OCI-LY7 (cell line): ENCODE measurements at regions not wholly inside any gene's neighbourhood (a gene's known extent, or its start where the extent isn't known, plus 50 kb on each side); places are given as distances from the start of the nearest gene placed in this dataset.

Source experiments
- BruUV-seq: library from RNA; stranded (reverse); fragments of 400-500 nt; replicated peaks from 2 replicates; lab custom pipeline; 2021; lab: Mats Ljungman, UMichigan
- CTCF ChIA-PET: fragments of 300-600 bp; sonication (Branson Sonifier 250); formaldehyde crosslinking; loops from one replicate; lab custom pipeline; 2022; ENCODE audit warnings: antibody characterized with exemption; ENCODE audit not compliant: unreplicated experiment; lab: Charles Lee
- POLR2A ChIA-PET: fragments of 300-600 bp; sonication (Branson Sonifier 250); formaldehyde crosslinking; loops from one replicate; lab custom pipeline; 2022; ENCODE audit warnings: antibody characterized with exemption; lab: Charles Lee
- DNase-seq: peaks from one replicate; pipeline ENCODE4 v3.0.0-alpha.2; 2015; ENCODE audit warnings: low spot score
- H2AFZ ChIP-seq: fragments of 200-600 bp; sonication (generic), shearing (Covaris generic); 2 replicates; pipeline ENCODE4 v1.6.1; 2014; ENCODE audit warnings: mild to moderate bottlenecking, antibody characterized with exemption, low read length, moderate library complexity
- H3K27ac ChIP-seq: fragments of 200-600 bp; sonication (generic); 2 replicates; pipeline ENCODE4 v1.5.1; 2014; ENCODE audit warnings: mixed run types, low read depth, mild to moderate bottlenecking, moderate library complexity, low read length, inconsistent platforms; ENCODE audit not compliant: poor library complexity, severe bottlenecking
- H3K36me3 ChIP-seq: fragments of 200-600 bp; sonication (generic); 2 replicates; pipeline ENCODE4 v1.6.1; 2014; ENCODE audit warnings: mild to moderate bottlenecking, antibody characterized with exemption, low read length, moderate library complexity, mixed read lengths; ENCODE audit not compliant: insufficient read depth
- H3K4me1 ChIP-seq: fragments of 200-600 bp; sonication (generic); 2 replicates; pipeline ENCODE4 v1.5.1; 2014; ENCODE audit warnings: mild to moderate bottlenecking, low read length; ENCODE audit not compliant: insufficient read depth, poor library complexity, severe bottlenecking
- H3K4me2 ChIP-seq: fragments of 200-600 bp; sonication (generic); 2 replicates; pipeline ENCODE4 v1.6.1; 2014; ENCODE audit warnings: mild to moderate bottlenecking, low read length
- H3K4me3 ChIP-seq: fragments of 200-600 bp; sonication (generic); 2 replicates; pipeline ENCODE4 v1.5.1; 2014; ENCODE audit warnings: mild to moderate bottlenecking, low read depth, low read length; ENCODE audit not compliant: poor library complexity, severe bottlenecking
- H3K79me2 ChIP-seq: fragments of 200-600 bp; sonication (generic); 2 replicates; pipeline ENCODE4 v1.6.1; 2016; ENCODE audit warnings: low read depth, mild to moderate bottlenecking, low read length, moderate library complexity, mixed read lengths; ENCODE audit not compliant: insufficient read depth
- H3K9me2 ChIP-seq: fragments of 200-600 bp; sonication (generic); 2 replicates; pipeline ENCODE4 v1.6.1; 2016; ENCODE audit warnings: mild to moderate bottlenecking, low read length, mixed read lengths; ENCODE audit not compliant: insufficient read depth
- H3K9me3 ChIP-seq: fragments of 200-600 bp; sonication (generic); 2 replicates; pipeline ENCODE4 v1.6.1; 2014; ENCODE audit warnings: mild to moderate bottlenecking, mixed run types, low read length, mixed read lengths
- H4K20me1 ChIP-seq: fragments of 200-600 bp; sonication (generic); 2 replicates; pipeline ENCODE4 v1.6.1; 2014; ENCODE audit warnings: mild to moderate bottlenecking, antibody characterized with exemption, low read length, moderate library complexity, mixed read lengths; ENCODE audit not compliant: insufficient read depth
- EZH2phosphoT487 ChIP-seq: fragments of 200-600 bp; sonication (generic); IDR thresholded peaks from 2 replicates; pipeline ENCODE4 v1.6.1; 2018; ENCODE audit warnings: low read depth, borderline replicate concordance, mild to moderate bottlenecking, mixed run types, antibody characterized with exemption, low read length, moderate library complexity, mixed read lengths
- intact Hi-C: fragments of 100-400 bp; cut with micrococcal nuclease; formaldehyde crosslinking; loops from one replicate; pipeline ENCODE4 v1.10.0; 2022; ENCODE audit not compliant: unreplicated experiment
- TF ChIP-seq, protein P1 (sequence below): fragments of 200-600 bp; sonication (generic); conservative IDR thresholded peaks from 2 replicates; pipeline ENCODE4 v1.5.1; 2014; ENCODE audit warnings: mild to moderate bottlenecking, antibody characterized with exemption, low read length, moderate library complexity, mixed read lengths

DNA sequence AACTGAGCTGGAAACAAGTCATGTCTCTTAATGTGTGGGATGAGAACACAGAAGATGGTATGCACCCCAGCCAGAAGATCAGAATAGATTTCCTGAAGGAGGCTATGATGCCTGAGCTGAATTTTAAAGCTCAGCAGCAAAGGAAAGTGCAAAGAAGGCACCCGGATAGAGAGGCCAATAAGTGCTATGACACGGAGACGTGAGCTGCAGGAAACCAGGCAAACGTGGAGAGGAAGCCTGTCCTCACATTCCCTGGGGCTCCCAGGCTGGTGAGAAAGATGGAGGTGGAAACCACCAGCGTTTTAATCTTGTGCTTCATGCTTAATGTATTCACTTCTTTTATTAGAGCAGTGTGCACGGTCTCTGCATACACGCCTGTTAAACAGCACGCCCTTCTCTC is 302.1 kb downstream of the HAPSTR1 start:
- TF ChIP-seq, protein P1, sequence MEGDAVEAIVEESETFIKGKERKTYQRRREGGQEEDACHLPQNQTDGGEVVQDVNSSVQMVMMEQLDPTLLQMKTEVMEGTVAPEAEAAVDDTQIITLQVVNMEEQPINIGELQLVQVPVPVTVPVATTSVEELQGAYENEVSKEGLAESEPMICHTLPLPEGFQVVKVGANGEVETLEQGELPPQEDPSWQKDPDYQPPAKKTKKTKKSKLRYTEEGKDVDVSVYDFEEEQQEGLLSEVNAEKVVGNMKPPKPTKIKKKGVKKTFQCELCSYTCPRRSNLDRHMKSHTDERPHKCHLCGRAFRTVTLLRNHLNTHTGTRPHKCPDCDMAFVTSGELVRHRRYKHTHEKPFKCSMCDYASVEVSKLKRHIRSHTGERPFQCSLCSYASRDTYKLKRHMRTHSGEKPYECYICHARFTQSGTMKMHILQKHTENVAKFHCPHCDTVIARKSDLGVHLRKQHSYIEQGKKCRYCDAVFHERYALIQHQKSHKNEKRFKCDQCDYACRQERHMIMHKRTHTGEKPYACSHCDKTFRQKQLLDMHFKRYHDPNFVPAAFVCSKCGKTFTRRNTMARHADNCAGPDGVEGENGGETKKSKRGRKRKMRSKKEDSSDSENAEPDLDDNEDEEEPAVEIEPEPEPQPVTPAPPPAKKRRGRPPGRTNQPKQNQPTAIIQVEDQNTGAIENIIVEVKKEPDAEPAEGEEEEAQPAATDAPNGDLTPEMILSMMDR = no peak
- no peak for TF ChIP-seq EZH2phosphoT487
- no peak overlapping the region for H2AFZ ChIP-seq
- H3K4me2 ChIP-seq = no peak overlapping the region
- no peaks in the 10 kb centered on the region for H3K79me2 ChIP-seq
- peaks cover 11% of the 10 kb centered on the region; the same call in 1 of the 2 replicates for H3K9me3 ChIP-seq
- no peaks in the 10 kb centered on the region for H3K36me3 ChIP-seq
- no TSS peak for BruUV-seq
- H3K4me3 ChIP-seq = no peak overlapping the region
- ChIA-PET CTCF (no interaction called here), POLR2A (no interaction called here)
- no peak for DNase-seq
- no peaks in the 10 kb centered on the region for H3K9me2 ChIP-seq
- no peaks in the 10 kb centered on the region for H3K4me1 ChIP-seq
- intact Hi-C loops = no loop called here
- no peak overlapping the region for H3K27ac ChIP-seq
- no peaks in the 10 kb centered on the region for H4K20me1 ChIP-seq

DNA sequence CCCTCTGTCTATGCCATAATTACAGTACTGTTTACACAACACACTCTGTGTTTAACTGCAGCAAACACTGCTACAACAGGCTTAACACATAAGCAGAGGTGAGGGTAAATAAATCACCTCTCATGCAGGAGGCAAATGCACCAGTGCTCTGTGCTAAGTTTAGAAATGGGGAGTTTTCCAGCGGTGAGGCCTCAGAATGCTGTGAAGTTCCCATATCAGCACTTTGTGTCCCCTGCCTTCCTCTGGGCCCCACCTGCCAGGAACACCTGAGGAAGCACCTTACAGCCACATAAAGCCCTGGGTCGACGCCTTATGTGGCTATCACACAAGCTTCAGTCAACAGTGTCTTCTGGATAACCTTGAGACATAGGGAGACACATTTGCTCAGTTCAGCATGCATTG is 304.5 kb downstream of the HAPSTR1 start:
- H3K9me2 ChIP-seq = no peaks in the 10 kb centered on the region
- no peak overlapping the region for H3K27ac ChIP-seq
- H3K9me3 ChIP-seq = no peaks in the 10 kb centered on the region
- H2AFZ ChIP-seq = no peak overlapping the region
- no peak for DNase-seq
- POLR2A ChIA-PET = no interaction called here
- TF ChIP-seq EZH2phosphoT487 = no peak
- TF ChIP-seq, protein P1 = no peak
- H3K36me3 ChIP-seq = no peaks in the 10 kb centered on the region
- intact Hi-C loops = no loop called here
- H4K20me1 ChIP-seq = no peaks in the 10 kb centered on the region
- CTCF ChIA-PET = no interaction called here
- no TSS peak for BruUV-seq
- no peak overlapping the region for H3K4me2 ChIP-seq
- no peaks in the 10 kb centered on the region for H3K4me1 ChIP-seq
- no peak overlapping the region for H3K4me3 ChIP-seq
- H3K79me2 ChIP-seq = no peaks in the 10 kb centered on the region

DNA sequence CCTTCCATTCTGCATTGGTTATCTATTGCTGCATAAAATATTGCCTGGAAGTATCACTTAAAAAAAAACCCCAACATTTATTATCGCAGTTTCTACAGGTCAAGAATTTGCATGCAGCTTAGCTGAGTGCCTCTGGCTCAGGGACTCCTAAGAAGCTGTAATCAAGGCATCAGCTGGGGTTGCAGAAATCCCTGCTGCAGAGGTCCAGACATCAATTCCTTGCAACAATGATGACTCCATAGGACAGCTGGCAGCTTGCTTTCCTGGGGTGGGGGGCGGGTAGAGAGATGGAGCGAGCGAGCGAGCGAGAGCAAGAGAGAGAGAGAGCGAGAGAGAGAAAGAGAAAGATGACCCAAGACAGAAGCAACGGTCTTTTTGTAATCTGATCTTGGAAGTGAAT is 308.1 kb downstream of the HAPSTR1 start:
- BruUV-seq = no TSS peak
- TF ChIP-seq EZH2phosphoT487 = no peak
- TF ChIP-seq, protein P1 = no peak
- no peak for DNase-seq
- no peak overlapping the region for H2AFZ ChIP-seq
- no peak overlapping the region for H3K4me2 ChIP-seq
- H3K4me3 ChIP-seq = no peak overlapping the region
- H3K9me3 ChIP-seq = no peaks in the 10 kb centered on the region
- no peaks in the 10 kb centered on the region for H4K20me1 ChIP-seq
- H3K27ac ChIP-seq = no peak overlapping the region
- intact Hi-C loops = no loop called here
- POLR2A ChIA-PET = no interaction called here
- H3K4me1 ChIP-seq = no peaks in the 10 kb centered on the region
- no peaks in the 10 kb centered on the region for H3K36me3 ChIP-seq
- no peaks in the 10 kb centered on the region for H3K9me2 ChIP-seq
- CTCF ChIA-PET = no interaction called here
- H3K79me2 ChIP-seq = no peaks in the 10 kb centered on the region
